GM13976 (cell line): ENCODE measurements at regions not wholly inside any gene's neighbourhood (a gene's known extent, or its start where the extent isn't known, plus 50 kb on each side); places are given as distances from the start of the nearest gene placed in this dataset.

Source experiments
- DNase-seq: peaks from one replicate; pipeline ENCODE4 v3.0.0; 2012; ENCODE audit warnings: low spot score
- in situ Hi-C: fragments of 300-500 bp; cut with MboI; formaldehyde crosslinking; loops from one replicate; pipeline ENCODE4 v1.12.0; 2022; ENCODE audit warnings: low sequenced_read_pairs, mixed read lengths, inconsistent platforms; ENCODE audit not compliant: unreplicated experiment
- TF ChIP-seq, protein P1 (sequence below): IDR thresholded peaks from 2 replicates; pipeline ENCODE4 v1.5.1; 2012; ENCODE audit warnings: borderline replicate concordance, mild to moderate bottlenecking; ENCODE audit not compliant: insufficient read depth; ENCODE audit errors: extremely low read depth, missing control alignments, control extremely low read depth

DNA sequence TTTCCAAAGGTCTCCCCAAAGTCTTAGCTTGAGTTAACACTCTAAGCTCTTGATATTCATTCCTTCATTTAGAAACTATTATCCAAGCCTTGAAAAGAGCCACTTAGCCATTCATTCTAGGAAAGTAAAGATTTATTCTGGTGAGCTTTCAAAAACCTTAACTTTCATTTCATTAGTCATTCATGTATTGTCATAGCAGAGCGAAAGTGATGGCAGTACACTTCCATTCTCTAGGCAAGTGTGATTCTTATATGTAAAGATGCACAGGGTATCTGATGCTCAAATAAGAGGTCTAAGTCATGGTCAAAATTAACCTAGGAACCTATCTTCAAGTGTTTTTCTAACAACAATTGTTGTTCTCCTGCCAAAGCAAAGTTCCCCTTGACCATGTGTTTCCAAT, 553.0 kb upstream of the FANCL start:
- DNase-seq: no peak
- in situ Hi-C loops: no loop called here
- TF ChIP-seq, protein P1, sequence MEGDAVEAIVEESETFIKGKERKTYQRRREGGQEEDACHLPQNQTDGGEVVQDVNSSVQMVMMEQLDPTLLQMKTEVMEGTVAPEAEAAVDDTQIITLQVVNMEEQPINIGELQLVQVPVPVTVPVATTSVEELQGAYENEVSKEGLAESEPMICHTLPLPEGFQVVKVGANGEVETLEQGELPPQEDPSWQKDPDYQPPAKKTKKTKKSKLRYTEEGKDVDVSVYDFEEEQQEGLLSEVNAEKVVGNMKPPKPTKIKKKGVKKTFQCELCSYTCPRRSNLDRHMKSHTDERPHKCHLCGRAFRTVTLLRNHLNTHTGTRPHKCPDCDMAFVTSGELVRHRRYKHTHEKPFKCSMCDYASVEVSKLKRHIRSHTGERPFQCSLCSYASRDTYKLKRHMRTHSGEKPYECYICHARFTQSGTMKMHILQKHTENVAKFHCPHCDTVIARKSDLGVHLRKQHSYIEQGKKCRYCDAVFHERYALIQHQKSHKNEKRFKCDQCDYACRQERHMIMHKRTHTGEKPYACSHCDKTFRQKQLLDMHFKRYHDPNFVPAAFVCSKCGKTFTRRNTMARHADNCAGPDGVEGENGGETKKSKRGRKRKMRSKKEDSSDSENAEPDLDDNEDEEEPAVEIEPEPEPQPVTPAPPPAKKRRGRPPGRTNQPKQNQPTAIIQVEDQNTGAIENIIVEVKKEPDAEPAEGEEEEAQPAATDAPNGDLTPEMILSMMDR: no peak

DNA sequence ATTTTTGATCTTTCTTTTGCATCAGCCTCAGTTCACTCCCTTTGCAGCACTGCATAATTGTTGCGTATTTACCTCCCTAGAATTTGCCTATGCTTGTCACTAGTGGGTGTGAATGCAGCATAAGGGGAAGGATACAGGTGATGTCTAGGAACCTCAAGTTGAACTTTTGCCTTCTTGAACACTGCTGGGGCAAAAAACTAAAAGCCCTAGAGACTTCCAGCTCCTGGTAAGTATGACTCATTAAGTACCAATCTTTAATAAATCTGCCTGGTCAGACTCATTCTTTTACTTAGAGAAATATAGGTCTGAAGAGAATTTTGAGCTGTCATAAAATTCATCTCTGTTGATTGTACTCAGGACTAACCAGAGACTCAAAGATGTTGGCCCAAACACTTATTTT, 547.3 kb upstream of the FANCL start:
- in situ Hi-C loops: no loop called here
- TF ChIP-seq, protein P1: no peak

DNA sequence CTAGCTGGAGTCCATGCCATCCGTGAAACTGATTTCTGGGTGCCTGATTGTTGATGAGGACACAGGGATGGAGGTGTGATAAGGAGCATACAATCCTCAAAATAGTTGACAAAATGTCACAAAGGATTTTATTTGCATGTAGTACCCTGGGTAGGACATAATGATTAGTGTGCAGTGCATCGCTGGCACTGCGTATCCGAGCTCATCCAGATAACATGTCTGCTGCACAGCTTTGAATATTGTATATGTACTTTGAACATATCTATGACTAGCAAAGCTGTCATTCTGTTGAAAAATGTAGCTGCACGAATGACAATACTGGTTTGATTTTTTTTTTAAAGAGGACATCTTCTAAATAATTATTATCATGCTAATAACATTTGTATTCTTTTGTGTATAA, 529.7 kb upstream of the FANCL start:
- DNase-seq: no peak
- TF ChIP-seq, protein P1: no peak
- in situ Hi-C loops: loop anchor here (25.0 kb wide), 1 partner anchor 1791 kb away; the partner anchor contains the start of gene BCL11A

More for the DNA sequence above, 547.3 kb upstream of the FANCL start:
- no peak for DNase-seq

DNA sequence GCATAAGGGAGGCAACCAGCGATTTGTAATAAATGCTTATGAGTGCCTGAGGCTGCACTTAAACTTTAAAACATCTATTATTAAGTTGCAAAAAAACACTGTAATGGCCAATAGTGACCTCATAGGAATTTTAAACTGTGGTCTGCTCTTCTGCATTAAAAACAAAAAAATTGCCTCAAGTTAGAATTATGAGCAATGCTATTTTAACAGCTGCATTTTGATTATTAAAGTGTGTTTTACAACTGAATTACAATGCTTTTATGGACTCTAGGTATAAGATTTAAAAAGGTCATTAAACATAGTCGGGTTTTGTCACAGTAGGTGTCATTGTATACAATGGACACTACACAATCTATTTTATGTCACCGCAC, 528.7 kb upstream of the FANCL start:
- no peak for DNase-seq
- in situ Hi-C loops: loop anchor here (25.0 kb wide), 1 partner anchor 1792 kb away; the partner anchor contains the start of gene BCL11A
- TF ChIP-seq, protein P1: no peak

DNA sequence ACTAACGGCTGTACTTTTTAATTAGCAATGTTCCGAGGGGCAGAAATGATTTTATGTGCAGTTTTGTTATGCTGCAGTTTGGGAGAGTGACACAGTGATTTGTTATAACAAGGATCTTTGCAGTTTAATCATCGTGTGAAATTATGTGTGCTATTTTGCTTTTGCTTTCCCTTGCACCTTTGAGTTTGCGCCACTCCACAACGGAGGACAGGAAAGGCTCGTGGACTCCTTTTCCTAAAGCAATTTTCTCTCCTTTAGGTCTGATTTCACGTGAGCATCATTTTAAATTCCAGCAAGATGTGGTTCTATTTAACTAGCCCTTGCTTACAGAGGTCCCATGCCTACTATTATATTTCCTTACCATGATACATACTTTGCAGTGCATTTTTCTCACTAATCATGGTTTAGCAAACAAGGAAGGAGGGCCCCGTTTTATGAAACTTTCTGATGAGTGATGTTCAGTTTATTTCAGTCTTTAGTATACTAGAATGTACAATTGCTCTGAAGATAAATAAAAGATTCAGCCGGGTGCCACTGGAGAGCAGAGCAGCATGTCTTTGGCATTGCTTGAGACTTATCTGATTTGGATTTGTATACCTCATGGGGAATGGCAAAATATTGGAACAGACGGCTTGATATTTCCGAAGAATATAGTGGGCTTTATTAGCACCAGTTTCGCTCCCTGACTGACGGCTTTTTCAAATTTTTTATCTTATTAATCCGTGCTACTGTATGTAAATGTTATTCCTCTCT, 528.2 kb upstream of the FANCL start:
- in situ Hi-C loops: loop anchor here (25.0 kb wide), 1 partner anchor 1793 kb away; the partner anchor contains the start of gene BCL11A
- TF ChIP-seq, protein P1: no peak
- DNase-seq: no peak

DNA sequence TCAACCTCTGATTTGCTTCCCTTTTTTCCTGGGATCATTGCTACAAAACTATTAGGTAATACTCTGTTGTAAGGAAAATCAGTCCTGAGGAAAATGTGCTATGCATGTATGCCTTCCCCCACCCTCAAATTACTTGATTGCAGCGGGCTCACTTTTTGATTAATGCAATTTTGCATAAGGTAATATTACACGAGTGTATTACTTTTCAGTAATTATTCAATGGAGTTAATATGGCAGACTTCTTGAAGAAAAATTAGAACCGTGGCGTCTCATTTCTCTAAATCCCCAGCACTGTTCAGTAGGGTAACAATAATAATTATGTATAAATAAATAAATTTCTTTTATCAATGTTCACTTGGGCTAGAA, 527.6 kb upstream of the FANCL start:
- TF ChIP-seq, protein P1: no peak
- no peak for DNase-seq
- in situ Hi-C loops: loop anchor here (25.0 kb wide), 1 partner anchor 1794 kb away; the partner anchor contains the start of gene BCL11A
